GM18520 (cell line): ENCODE measurements at regions not wholly inside any gene's neighbourhood (a gene's known extent, or its start where the extent isn't known, plus 50 kb on each side); places are given as distances from the start of the nearest gene placed in this dataset.
"Not testable (repeated sequence)": the region's sequence is repeated elsewhere in the genome, so short reads cannot be mapped to it uniquely, and the experiment has no call there.

Experiments
- ATAC-seq: cut with Tn5 transposase; IDR thresholded peaks from one replicate; pipeline ENCODE4 v1.9.1; 2021; ENCODE audit not compliant: unreplicated experiment

- no peak for ATAC-seq
Measured at GRCh38 chr7:119232091-119232490, 1007.6 kb downstream of the ANKRD7 start.

GRCh38 chr7:119233015-119233414 is 1008.5 kb downstream of the ANKRD7 start:
- ATAC-seq: no peak

GRCh38 chr7:119252962-119253361 is 1020.0 kb upstream of the KCND2 start:
- no peak for ATAC-seq

- ATAC-seq: no peak
Measured at GRCh38 chr7:119254742-119255141, 1018.2 kb upstream of the KCND2 start.

- ATAC-seq: no peak
Measured at GRCh38 chr7:119256001-119256400, 1017.0 kb upstream of the KCND2 start.

GRCh38 chr7:119256446-119257131 is 1016.4 kb upstream of the KCND2 start:
- no peak for ATAC-seq

- not testable (repeated sequence) for ATAC-seq
Measured at GRCh38 chr7:119266790-119267189, 1006.2 kb upstream of the KCND2 start.

- ATAC-seq: peak; percentile 90
Measured at GRCh38 chr7:119270045-119270464, 1002.9 kb upstream of the KCND2 start.

GRCh38 chr7:119270644-119271043 is 1002.3 kb upstream of the KCND2 start:
- no peak for ATAC-seq

- no peak for ATAC-seq
Measured at GRCh38 chr7:119271147-119271779, 1001.7 kb upstream of the KCND2 start.

- no peak for ATAC-seq
Measured at GRCh38 chr7:119281181-119281846, 991.7 kb upstream of the KCND2 start.

- ATAC-seq: no peak
Measured at GRCh38 chr7:119283353-119283752, 989.6 kb upstream of the KCND2 start.

- ATAC-seq: no peak
Measured at GRCh38 chr7:119288416-119288815, 984.6 kb upstream of the KCND2 start.

GRCh38 chr7:119300341-119300740 is 972.6 kb upstream of the KCND2 start:
- ATAC-seq: not testable (repeated sequence)

- ATAC-seq: no peak
Measured at GRCh38 chr7:119320316-119320715, 952.7 kb upstream of the KCND2 start.

- no peak for ATAC-seq
Measured at GRCh38 chr7:119329715-119330114, 943.3 kb upstream of the KCND2 start.

- ATAC-seq: no peak
Measured at GRCh38 chr7:119335405-119335804, 937.6 kb upstream of the KCND2 start.

- ATAC-seq: no peak
Measured at GRCh38 chr7:119341822-119342221, 931.2 kb upstream of the KCND2 start.

GRCh38 chr7:119343289-119343688 is 929.7 kb upstream of the KCND2 start:
- ATAC-seq: no peak

- no peak for ATAC-seq
Measured at GRCh38 chr7:119344466-119344865, 928.5 kb upstream of the KCND2 start.

GRCh38 chr7:119348491-119348890 is 924.5 kb upstream of the KCND2 start:
- ATAC-seq: no peak

GRCh38 chr7:119350334-119350733 is 922.6 kb upstream of the KCND2 start:
- no peak for ATAC-seq
